HG03521 (cell line): ENCODE measurements at regions not wholly inside any gene's neighbourhood (a gene's known extent, or its start where the extent isn't known, plus 50 kb on each side); places are given as distances from the start of the nearest gene placed in this dataset.
"Not testable (repeated sequence)": the region's sequence is repeated elsewhere in the genome, so short reads cannot be mapped to it uniquely, and the experiment has no call there.

Source experiments
- ATAC-seq: cut with Tn5 transposase; IDR thresholded peaks from one replicate; pipeline ENCODE4 v1.9.1; 2021; ENCODE audit warnings: mild to moderate bottlenecking, moderate library complexity; ENCODE audit not compliant: unreplicated experiment

DNA sequence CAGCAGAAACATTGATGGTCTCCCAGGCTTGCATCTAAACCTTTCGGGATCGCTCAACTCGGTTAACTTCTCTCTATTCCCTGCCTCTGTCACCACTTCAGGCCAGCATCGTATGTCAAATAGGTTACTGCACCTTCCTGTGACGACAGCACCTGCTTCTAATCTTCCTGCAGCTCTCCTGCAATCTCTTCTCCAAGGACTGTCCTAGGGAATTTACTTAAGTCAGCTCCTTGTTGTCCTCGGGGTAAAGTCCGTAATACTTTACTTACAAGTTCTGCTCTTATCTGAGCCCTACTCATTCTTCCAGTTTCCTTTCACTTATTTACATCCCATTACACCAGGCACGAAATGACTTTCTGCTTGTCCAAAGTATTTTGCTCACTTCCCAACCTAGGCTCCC is 372.7 kb upstream of the AKR1E2 start:
- no peak for ATAC-seq

DNA sequence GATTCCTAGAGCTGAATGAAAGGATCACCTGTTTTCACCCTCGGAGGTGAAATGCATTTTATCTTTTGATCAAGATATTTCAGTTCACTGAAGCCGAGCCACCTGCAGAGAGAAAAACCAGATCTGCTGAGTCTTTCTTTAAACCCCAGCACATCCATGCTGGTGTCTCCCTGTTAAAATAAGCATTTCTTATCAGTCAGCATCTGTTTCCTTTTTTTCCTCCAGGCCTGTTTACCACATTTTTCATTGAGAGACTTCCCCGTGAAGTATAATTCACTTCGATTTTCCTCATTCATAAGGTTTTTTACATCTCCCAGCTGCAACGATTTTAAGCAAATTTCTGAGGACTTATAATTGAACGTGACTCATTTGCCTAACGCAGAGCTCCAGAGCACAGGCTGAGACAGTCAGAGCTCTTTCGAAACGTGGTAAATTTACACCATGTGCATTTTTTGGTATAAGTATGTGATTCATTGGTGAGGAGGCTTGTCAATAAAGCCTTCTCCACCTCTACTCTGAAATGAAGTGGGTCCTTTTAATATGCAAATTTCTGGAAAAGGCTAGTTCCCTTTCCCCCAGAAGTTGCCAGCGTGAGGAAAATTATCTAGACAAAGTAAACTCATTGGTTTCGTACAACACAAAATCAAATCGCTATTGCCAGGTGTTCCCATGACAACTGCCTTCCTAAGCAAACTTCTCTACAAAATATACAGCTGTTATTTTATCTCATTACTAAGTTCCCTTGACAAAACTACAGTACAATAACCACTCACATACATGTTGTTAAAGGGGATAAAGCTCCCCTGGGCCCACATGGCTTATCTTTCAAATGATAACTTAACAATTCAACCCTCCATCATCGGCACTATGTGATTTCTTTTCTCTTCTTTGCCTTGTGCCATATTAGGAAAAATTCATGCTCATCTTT is 374.8 kb upstream of the AKR1E2 start:
- ATAC-seq, result no peak

DNA sequence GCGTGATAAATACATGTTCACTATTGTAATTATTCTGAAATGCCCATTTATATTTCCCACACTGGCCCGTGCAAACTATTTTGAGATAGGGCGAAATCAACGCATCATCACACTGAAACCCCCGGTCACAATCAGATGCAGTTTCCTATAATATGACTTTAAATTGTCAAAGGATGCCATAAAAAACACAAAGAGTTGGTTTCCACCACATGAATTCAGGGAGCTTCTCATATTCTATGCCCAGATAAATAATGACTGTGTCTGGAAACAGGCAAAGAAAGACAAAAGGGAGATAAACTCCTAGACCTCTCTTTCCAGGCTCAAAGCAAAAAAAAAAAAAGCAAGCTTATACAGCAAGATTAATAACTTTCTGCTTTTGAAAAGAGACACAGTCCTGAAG is 375.8 kb upstream of the AKR1E2 start:
- no peak for ATAC-seq

DNA sequence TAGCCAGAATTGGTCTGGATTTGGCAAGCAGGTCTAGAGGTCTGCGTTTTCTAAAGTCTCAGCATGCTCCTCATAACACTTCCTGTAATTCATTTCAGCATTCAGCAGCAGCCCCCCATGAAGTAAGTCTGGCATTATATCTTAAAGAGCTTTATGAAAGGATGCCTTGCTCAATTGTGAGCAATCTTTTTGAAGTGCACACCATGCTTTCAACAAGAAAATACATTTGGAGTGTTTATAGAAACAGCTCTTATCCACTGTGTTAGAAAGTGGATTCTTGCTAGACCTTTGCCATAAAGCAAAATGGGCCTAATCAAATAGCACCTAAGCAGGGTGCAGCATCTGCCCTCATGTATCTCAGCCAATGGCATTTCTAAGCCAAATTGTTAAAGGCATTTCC is 378.0 kb upstream of the AKR1E2 start:
- ATAC-seq, result no peak

DNA sequence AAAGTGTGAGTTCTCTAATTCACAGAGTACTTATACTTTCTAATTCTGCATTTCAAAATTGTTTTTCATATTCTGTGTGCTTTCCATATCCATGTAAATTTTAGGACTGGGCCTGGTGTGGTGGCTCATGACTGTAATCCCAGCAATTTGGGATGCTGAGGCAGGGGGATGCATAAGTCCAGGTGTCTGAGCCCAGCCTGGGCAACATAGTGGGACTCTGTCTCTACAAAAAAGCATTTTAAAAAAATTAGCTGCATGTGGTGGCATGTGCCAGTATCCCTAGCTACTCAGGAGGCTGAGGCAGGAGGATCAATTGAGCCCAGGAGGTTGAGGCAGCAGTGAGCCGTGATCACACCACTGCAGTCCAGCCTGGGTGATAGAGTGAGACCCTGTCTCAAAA is 382.6 kb upstream of the AKR1E2 start:
- ATAC-seq, result no peak

DNA sequence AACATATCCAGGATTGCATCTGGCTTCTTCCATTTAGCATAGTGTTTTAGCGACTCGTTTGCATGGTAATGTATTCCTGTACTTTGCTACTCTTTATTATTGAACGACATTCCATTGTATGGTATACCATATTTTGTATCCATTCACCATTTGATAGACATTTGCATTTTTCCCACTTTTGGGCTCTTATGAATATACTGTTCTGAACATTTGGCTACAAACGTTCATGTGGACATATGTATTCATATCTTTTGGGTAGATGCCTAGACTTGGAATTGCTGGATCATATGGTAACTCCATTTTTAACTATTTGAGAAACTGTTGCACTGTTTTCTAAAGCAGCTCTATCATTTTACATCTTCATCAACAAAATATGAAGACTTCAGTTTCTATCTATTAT is 383.7 kb upstream of the AKR1E2 start:
- no peak for ATAC-seq

DNA sequence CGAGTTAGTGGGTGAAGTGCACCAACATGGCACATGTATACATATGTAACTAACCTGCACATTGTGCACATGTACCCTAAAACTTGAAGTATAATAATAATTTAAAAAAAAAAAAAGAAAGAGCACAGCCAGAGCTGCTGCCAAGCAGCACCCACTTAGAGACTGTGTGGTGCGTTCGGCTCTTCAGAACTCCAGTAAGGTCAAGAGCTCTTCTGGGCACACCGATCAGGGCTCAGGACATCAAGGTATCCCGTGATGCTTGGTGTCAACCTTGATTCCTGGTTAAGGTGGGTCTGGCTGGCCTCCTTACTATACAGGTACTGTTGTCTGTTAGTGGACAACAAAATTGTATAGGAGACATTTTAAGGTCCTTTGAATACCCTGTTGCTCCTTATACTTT is 385.7 kb upstream of the AKR1E2 start:
- no peak for ATAC-seq

DNA sequence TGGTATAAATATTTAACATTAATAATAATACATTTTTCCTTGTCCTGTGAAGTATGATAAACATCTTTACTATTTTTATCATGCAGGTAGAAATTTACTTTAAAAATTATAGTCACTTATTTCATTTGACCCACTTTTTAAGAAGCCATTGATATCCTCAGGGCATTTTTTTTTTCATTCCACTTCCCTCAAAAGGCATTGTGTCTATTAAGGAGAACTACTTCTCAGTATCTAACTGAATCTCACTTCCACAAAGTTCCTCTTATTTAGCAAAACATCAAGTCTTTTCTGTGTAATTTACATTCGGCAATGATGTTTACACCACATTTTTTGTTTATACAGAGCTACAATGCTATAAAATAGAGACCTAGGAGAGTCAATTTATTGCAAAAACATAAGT is 388.2 kb upstream of the AKR1E2 start:
- ATAC-seq, result no peak

DNA sequence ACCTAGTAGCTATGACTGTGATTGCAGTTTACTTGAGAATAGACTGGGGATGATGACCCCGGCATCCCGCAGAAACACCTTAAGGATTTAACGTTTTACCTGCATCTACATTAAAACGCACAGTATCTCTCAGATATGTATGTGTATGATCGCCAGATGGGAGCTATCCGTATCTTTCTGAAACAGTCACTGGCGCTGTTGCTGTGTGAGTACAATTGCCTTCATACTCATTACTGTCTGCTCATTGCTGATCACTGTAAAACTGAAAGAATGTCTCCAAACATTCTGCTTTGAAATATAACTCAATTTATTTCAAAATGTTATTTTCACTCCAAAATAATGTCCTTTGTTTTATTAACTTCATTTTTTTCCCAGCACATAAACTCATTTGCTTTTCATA is 388.9 kb upstream of the AKR1E2 start:
- ATAC-seq, result no peak

DNA sequence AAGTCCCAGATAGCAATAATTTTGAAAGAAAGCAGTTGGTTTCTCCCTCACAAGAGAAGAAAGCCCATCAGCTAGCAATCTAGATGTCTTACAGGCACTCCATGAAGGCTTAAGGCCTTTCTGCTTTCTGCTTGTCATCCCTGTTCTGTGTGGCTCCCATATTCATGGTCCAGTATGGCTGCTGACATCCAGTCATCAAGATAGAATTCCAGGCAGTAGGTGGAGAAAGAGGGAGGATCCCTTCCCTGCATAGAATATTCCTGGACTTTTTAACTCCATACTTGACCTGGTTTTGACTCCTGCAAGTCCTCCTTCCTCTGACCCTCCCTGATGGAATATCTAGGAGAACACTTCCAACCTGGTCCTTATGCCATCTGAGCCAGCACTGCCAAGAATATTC is 389.9 kb upstream of the AKR1E2 start:
- no peak for ATAC-seq

DNA sequence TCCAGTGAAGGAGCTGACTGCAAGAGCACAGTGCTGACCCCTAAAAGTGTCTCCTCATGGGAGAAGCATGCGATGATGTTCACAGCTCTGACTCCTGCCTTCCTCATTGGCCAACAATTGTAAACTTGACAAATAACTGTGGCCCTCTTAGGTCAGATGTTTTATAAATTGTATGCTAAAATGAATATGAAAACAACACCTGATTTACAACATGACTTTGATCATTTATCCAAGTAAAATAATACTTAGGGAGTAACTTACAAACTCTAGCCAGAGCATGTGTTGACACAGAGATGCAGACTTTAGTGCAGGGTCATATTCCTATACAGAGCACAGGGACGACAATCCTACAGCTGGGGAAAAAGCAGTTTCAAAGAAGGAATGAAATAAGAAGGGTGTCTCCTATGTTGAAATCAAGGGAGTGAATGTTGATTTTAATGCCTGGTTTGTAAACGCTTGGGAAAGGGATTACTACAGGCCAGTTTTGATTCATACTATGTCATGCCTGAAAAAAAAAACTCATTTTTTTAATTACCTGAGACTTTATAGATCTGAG is 391.4 kb upstream of the AKR1E2 start:
- ATAC-seq, result no peak

DNA sequence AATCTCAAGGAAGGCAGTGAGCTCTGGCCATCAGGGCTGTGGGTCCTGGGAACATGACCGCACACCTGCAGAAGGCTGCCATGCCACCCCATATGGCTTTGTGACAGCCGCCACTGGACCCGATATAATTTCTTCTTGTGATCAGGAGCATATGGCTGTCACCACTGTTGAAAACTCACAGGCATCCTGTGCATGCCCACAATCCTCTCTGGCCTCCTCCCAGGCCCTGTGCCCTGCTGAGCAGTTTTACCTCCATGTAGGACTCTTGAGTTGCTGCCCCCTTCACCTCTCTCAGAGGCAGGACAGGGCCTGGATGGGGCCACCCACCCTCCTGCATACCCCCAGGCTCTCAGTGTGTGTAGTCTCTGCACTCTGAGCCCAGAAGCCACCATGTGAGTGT is 391.9 kb upstream of the AKR1E2 start:
- ATAC-seq, result no peak

DNA sequence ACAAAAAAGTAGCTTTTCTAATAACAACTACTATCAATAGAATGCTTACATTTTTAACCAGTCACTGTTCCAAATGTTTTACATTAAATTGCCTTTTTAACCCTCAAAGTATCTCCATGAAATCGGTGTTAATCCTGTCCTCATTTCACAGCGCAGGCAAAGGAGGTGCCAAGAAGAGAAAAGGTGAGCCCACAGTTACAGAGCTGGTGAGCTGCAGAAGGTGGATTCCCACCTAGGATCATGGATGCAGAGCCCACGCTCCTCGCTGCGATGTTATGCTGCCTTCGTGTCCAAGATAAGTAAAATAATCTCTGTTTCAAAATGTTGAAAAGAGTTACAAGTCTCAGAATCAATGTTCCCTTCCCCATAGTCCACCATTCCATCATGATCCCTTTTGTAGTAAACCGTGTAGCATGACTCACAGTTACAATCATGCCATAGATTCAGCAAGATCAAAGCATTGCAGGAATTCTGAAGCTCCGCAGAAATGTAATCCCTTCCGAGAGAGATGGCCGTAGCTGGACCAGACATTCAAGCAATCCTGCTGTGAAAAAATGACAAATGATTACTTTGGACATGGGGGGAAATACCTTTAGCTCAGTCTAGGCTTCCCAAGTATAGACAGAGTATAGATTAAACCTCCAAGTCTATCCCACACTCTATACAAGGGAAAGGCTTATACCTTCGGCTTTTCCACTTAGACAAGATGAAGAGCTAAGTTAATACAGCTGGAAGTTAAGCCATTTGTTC is 394.7 kb upstream of the AKR1E2 start:
- no peak for ATAC-seq

DNA sequence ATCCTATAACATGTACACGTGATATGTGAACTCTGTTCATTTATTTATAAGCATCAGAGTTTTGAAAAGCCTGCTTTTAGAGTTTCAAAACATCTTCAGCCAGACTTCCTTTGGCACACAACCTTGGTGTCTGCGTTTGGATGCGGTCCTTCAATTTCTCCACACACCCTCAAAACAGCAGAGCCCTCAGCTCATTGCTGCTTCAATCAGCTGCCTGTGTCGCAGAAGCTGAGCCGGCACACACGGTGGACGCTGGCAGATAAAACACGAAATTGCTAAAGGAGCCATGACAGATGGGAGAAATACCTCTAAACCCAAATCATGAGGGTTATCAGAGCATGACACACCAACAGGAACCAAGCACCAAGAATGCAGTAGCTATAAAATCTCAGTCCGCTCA is 396.4 kb upstream of the AKR1E2 start:
- no peak for ATAC-seq

DNA sequence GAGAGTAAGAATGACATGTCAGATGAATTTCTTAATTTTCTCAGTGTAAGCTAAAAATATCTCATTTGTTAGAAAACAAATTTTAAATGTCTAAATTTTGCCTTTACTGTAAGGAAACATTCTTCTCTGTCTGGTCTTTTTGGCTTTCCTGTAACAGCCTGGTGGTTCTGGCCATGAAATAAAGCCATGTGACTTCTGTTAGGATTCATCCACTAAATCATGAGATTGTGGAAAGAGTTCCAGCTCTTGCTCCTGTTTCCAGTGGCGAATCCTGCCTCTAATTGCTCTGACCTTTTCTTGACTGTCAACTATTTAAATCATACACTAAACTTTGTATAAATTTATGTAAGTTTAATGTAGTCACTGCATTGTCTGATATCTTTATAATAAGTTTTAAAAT is 398.5 kb upstream of the AKR1E2 start:
- ATAC-seq, result no peak

DNA sequence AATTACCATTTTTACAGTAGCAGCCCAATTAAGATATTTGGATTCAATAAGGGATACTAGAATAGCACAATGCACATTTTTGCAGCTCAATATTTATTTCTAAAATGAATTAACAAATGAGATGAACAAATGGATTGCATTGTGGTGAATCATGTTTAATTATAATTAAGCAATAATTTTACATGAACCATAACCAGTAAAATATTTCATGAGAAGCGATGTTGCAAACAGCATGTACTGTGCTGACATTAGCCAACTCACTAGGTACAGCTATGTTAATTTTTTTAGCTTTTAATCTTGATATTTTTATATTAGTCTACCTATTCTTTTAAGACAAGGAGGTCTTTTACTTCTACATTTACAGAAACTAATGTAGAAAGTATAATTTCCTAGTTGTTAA is 399.1 kb upstream of the AKR1E2 start:
- no peak for ATAC-seq

DNA sequence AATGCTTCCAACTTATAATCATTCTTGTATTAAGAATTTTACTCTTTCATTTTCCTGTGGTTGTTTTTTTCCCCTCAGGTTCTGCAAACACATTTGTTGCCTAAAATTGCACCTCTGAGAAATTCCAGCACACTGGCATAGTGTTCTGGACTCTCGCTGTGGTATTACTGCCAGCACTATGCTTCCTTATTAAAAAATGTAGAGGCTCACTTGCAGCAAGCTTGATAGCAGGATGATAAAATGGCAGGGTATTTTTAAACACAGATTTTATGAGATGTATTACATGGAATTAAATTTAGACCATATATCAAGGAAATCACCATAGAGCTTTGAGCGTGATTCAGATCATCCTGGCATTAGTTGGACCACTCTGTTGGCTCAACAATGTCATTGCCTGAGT is 416.7 kb upstream of the AKR1E2 start:
- no peak for ATAC-seq

DNA sequence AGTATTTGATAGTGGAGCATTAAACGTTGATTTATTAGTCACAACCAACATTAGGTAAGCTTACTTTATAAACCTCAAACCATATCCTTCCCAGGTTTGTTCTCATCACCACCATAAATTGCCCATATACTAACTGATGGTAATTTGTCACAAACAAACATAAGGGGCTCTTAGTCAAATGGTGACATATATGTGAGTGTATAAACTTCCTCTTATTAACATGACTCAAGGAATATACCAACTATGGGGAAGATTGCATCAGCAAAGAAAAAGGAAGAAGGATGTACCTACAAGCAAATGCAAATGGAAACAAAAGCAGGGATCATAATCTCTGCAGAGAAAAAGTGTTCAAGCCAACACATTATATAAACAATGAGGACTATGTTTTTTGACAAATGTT is 418.2 kb upstream of the AKR1E2 start:
- ATAC-seq, result no peak

DNA sequence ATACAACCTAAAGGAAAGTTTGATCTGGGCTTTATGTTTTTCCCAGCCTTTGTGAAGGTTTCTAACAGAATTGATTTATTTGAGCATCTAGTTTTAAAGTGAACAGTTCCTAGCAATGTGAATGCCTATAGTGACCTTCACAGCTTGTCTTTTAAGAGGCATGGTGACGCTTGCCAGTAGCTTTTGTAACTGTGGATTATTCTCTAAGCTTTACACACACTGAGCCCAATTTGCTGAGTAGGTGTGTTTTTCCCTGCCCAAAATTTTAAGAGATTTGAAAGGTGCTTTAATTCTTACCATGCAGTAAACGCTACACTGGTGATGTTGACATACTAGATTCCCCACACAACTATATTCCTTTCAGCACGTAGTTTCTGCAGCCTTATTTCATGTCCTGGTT is 420.2 kb upstream of the AKR1E2 start:
- no peak for ATAC-seq

DNA sequence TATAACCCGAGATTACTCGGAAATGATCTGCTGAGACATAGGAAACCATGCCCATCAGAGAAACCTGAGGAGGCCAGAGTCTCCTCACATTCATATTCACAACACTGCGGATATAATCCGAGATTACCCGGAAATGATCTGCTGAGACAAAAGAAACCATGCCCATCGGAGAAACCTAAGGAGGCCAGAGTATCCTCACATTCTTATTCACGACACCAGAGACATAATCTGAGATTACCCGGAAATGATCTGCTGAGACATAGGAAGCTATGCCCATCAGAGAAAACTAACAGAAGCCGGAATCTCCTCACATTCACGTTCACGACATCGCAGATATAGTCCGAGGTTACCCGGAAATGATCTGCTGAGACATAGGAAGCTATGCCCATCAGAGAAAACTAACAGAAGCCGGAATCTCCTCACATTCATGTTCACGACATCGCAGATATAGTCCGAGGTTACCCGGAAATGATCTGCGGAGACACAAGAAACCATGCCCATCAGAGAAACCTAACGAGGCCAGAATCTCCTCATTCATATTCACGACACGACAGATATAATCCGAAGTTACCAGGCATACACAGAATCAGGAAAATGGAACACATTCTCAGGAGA is 422.3 kb upstream of the AKR1E2 start:
- ATAC-seq, result no peak

DNA sequence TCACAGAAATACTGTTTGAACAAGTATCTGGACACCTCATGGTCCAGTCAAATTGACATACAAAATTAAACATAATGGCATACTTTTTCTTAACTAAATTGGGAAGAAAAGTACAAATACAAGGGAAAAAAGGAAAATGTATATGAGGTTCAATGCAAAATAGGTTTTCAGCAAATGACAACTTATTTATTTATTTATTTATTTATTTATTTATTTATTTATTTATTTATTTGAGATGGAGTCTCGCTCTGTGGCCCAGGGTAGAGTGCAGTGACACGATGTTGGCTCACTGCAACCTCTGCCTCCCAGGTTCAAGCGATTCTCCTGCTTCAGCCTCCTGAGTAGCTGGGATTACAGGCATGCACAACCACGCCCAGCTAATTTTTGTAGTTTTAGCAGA is 424.9 kb upstream of the AKR1E2 start:
- not testable (repeated sequence) for ATAC-seq

DNA sequence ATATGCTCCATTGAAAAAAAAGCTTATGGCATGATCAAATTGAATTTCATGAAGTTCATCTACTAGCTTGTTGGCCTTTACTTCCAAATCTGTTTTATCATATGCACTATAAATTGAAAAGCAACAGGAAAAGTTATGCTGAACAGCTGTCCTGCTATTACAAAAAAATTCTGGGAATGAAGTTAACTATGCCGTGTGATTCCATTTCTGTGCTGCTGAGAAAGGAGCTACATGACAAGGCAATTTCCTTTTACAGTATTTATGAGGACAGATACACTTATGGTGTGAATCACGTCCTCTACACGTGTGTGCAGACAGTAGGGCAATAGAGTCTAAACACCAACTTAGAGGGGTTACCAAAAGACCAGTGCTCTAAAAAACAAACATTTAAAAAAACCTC is 426.5 kb upstream of the AKR1E2 start:
- no peak for ATAC-seq
